HG02610 (cell line): ENCODE measurements at regions not wholly inside any gene's neighbourhood (a gene's known extent, or its start where the extent isn't known, plus 50 kb on each side); places are given as distances from the start of the nearest gene placed in this dataset.

Experiments used
- ATAC-seq: cut with Tn5 transposase; IDR thresholded peaks from one replicate; pipeline ENCODE4 v1.9.1; 2021; ENCODE audit warnings: mild to moderate bottlenecking, moderate library complexity; ENCODE audit not compliant: unreplicated experiment

GRCh38 chr11:40062616-40063015 is 1396.8 kb downstream of the LRRC4C start:
- ATAC-seq = no peak

GRCh38 chr11:40061221-40061620 is 1398.2 kb downstream of the LRRC4C start:
- ATAC-seq = no peak

- no peak for ATAC-seq
Measured at GRCh38 chr11:40054631-40055030, 1404.8 kb downstream of the LRRC4C start.

- ATAC-seq = no peak
Measured at GRCh38 chr11:40045312-40045711, 1414.1 kb downstream of the LRRC4C start.

- no peak for ATAC-seq
Measured at GRCh38 chr11:40037005-40037404, 1422.4 kb downstream of the LRRC4C start.

GRCh38 chr11:40032331-40032730 is 1427.1 kb downstream of the LRRC4C start:
- no peak for ATAC-seq

- no peak for ATAC-seq
Measured at GRCh38 chr11:40030867-40031266, 1428.6 kb downstream of the LRRC4C start.

GRCh38 chr11:40029391-40029790 is 1430.1 kb downstream of the LRRC4C start:
- ATAC-seq = no peak

GRCh38 chr11:40027720-40028119 is 1431.7 kb downstream of the LRRC4C start:
- peak; percentile 83 for ATAC-seq

GRCh38 chr11:40023724-40024123 is 1435.7 kb downstream of the LRRC4C start:
- no peak for ATAC-seq

GRCh38 chr11:40010011-40010410 is 1449.4 kb downstream of the LRRC4C start:
- no peak for ATAC-seq

- ATAC-seq = no peak
Measured at GRCh38 chr11:39992551-39992950, 1466.9 kb downstream of the LRRC4C start.

- ATAC-seq = no peak
Measured at GRCh38 chr11:39990421-39990831, 1469.0 kb downstream of the LRRC4C start.

- no peak for ATAC-seq
Measured at GRCh38 chr11:39975091-39975490, 1484.4 kb downstream of the LRRC4C start.

GRCh38 chr11:39972461-39972860 is 1487.0 kb downstream of the LRRC4C start:
- ATAC-seq = no peak

- ATAC-seq = no peak
Measured at GRCh38 chr11:39971938-39972337, 1487.5 kb downstream of the LRRC4C start.

- no peak for ATAC-seq
Measured at GRCh38 chr11:39968071-39968470, 1491.4 kb downstream of the LRRC4C start.

GRCh38 chr11:39965701-39966100 is 1493.8 kb downstream of the LRRC4C start:
- ATAC-seq = no peak

- ATAC-seq = no peak
Measured at GRCh38 chr11:39960206-39960605, 1499.2 kb downstream of the LRRC4C start.

GRCh38 chr11:39932966-39933365 is 1526.5 kb downstream of the LRRC4C start:
- no peak for ATAC-seq

- ATAC-seq = no peak
Measured at GRCh38 chr11:39917256-39917655, 1542.2 kb downstream of the LRRC4C start.

- no peak for ATAC-seq
Measured at GRCh38 chr11:39910087-39910486, 1549.4 kb downstream of the LRRC4C start.

- ATAC-seq = no peak
Measured at GRCh38 chr11:39860931-39861330, 1598.5 kb downstream of the LRRC4C start.

- ATAC-seq = no peak
Measured at GRCh38 chr11:39817241-39817640, 1642.2 kb downstream of the LRRC4C start.
